Activated T-helper 1 cell treated with anti-CD3 and anti-CD28 coated beads, Interleukin-12 subunit alpha, Interleukin-12 subunit beta, Interleukin-2, Interleukin-4 antibody, amounts not matched to agents 30 ng/mL and 10 ng/mL and 1 ng/mL, durations not matched to agents 14 hours and 24 hours and 36 hours (primary cell): ENCODE measurements at regions not wholly inside any gene's neighbourhood (a gene's known extent, or its start where the extent isn't known, plus 50 kb on each side); places are given as distances from the start of the nearest gene placed in this dataset.

Experiments
- DNase-seq: peaks from one replicate; pipeline ENCODE4 v3.0.0; 2021; ENCODE audit warnings: low spot score
- H3K27ac Mint-ChIP-seq: one replicate; pipeline ENCODE4 v1.8.0; 2021; ENCODE audit warnings: mild to moderate bottlenecking, mixed read lengths
- H3K27me3 Mint-ChIP-seq: one replicate; pipeline ENCODE4 v1.8.0; 2022; ENCODE audit warnings: mild to moderate bottlenecking, moderate library complexity, mixed read lengths; ENCODE audit not compliant: insufficient read depth
- H3K36me3 Mint-ChIP-seq: one replicate; pipeline ENCODE4 v1.8.0; 2021; ENCODE audit warnings: low read depth, mixed read lengths
- H3K4me1 Mint-ChIP-seq: one replicate; pipeline ENCODE4 v1.8.0; 2021; ENCODE audit warnings: low read depth, mixed read lengths
- H3K4me3 Mint-ChIP-seq: one replicate; pipeline ENCODE4 v1.8.0; 2021; ENCODE audit warnings: mild to moderate bottlenecking, moderate library complexity, mixed read lengths
- H3K9me3 Mint-ChIP-seq: one replicate; pipeline ENCODE4 v1.8.0; 2021; ENCODE audit warnings: mixed read lengths
- intact Hi-C: fragments of 100-400 bp; cut with micrococcal nuclease; formaldehyde crosslinking; loops from one replicate; pipeline ENCODE4 v1.15.1; 2024

DNA sequence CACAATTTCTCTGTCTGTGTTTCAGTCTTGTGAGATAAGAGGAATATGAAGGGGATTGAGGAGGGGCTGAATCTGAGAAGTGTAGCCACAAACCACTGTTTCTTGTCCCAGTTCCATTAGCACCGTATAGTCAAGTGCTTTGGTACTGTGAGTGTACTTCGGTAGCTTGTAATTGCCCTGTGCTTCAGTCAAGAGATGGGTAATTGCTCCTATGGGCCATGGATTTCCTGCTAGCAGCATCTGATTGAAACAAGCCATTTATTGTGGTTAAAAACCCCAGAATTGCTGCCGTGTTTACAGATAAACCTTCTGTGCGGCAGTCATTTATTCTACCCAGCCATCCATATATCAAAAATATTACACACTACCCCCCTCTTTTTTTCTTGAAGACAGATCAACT is 98.6 kb downstream of the MAT2B start:
- no peak for DNase-seq
- intact Hi-C loops = no loop called here

DNA sequence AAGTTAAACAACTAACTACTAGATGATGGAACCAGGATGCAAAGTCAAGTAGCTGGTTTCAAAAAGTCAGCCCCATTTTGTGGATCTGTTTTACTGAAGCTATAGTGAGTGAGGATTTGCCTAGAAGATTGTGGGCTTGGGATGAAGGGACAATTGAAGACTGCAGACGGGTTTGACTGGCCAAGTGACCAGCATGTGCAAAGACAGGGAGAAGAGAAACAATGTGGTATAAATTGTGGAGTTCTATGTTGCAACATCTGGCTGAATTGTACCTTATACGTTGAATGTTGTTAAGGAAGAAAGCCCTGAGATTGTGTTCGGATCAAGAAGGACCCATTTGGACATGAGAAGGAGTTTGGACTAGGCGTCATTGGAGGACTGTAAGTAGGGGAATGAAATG is 101.8 kb downstream of the MAT2B start:
- H3K4me1 Mint-ChIP-seq = no peaks in the 10 kb centered on the region
- no peaks in the 10 kb centered on the region for H3K9me3 Mint-ChIP-seq
- intact Hi-C loops = no loop called here
- H3K27ac Mint-ChIP-seq = no peak overlapping the region
- no peak for DNase-seq
- H3K36me3 Mint-ChIP-seq = no peaks in the 10 kb centered on the region
- H3K27me3 Mint-ChIP-seq = peaks cover 2% of the 10 kb centered on the region
- no peak overlapping the region for H3K4me3 Mint-ChIP-seq

More for the DNA sequence above, 98.6 kb downstream of the MAT2B start:
- H3K36me3 Mint-ChIP-seq = no peaks in the 10 kb centered on the region
- H3K4me1 Mint-ChIP-seq = no peaks in the 10 kb centered on the region
- no peak overlapping the region for H3K27ac Mint-ChIP-seq
- H3K27me3 Mint-ChIP-seq = no peaks in the 10 kb centered on the region
- H3K9me3 Mint-ChIP-seq = no peaks in the 10 kb centered on the region
- H3K4me3 Mint-ChIP-seq = no peak overlapping the region

- DNase-seq = no peak
- intact Hi-C loops = no loop called here
- Mint-ChIP-seq H3K4me3 (no peak overlapping the region), H3K36me3 (no peaks in the 10 kb centered on the region), H3K9me3 (no peaks in the 10 kb centered on the region), H3K27ac (no peak overlapping the region), H3K27me3 (peaks cover 2% of the 10 kb centered on the region), H3K4me1 (no peaks in the 10 kb centered on the region)
Measured at GRCh38 chr5:163608621-163609020, 103.2 kb downstream of the MAT2B start.

GRCh38 chr5:163609910-163610309 is 104.5 kb downstream of the MAT2B start:
- Mint-ChIP-seq H3K36me3 (no peaks in the 10 kb centered on the region), H3K27ac (no peak overlapping the region), H3K9me3 (no peaks in the 10 kb centered on the region), H3K4me1 (no peaks in the 10 kb centered on the region), H3K4me3 (no peak overlapping the region), H3K27me3 (peaks cover 2% of the 10 kb centered on the region)
- intact Hi-C loops = no loop called here
- DNase-seq = no peak

GRCh38 chr5:163612358-163613149 is 107.1 kb downstream of the MAT2B start:
- no peaks in the 10 kb centered on the region for H3K36me3 Mint-ChIP-seq
- no peak for DNase-seq
- no peaks in the 10 kb centered on the region for H3K9me3 Mint-ChIP-seq
- H3K27ac Mint-ChIP-seq = no peak overlapping the region
- intact Hi-C loops = no loop called here
- H3K4me1 Mint-ChIP-seq = no peaks in the 10 kb centered on the region
- H3K27me3 Mint-ChIP-seq = peaks cover 2% of the 10 kb centered on the region
- no peak overlapping the region for H3K4me3 Mint-ChIP-seq

- DNase-seq = no peak
- Mint-ChIP-seq H3K4me3 (no peak overlapping the region), H3K4me1 (no peaks in the 10 kb centered on the region)
Measured at GRCh38 chr5:163613150-163613442, 107.7 kb downstream of the MAT2B start.

DNA sequence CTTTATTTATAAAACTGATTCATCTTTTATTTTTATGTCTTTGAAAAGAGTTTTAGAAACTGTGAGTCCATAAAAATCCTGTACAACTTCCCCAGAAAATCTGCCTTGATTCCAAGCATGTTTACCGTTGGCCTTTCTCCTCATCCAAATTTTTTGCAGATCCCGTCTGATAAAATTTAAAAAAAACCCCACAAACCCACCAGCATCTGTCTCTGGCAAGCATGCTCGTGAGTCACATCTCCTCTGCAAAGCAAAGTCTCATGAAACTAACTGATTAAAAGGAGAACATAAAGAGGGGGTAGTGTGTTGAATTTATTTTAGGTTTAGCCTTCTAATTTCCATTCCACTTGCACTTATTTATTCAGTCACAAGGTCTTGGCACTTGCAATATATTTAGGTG is 109.4 kb downstream of the MAT2B start:
- H3K4me1 Mint-ChIP-seq = no peaks in the 10 kb centered on the region
- no peak overlapping the region for H3K27ac Mint-ChIP-seq
- no peaks in the 10 kb centered on the region for H3K9me3 Mint-ChIP-seq
- H3K36me3 Mint-ChIP-seq = no peaks in the 10 kb centered on the region
- intact Hi-C loops = no loop called here
- H3K4me3 Mint-ChIP-seq = no peak overlapping the region
- peaks cover 2% of the 10 kb centered on the region for H3K27me3 Mint-ChIP-seq
- no peak for DNase-seq

More at GRCh38 chr5:163613150-163613442, 107.7 kb downstream of the MAT2B start:
- no peaks in the 10 kb centered on the region for H3K9me3 Mint-ChIP-seq
- H3K36me3 Mint-ChIP-seq = no peaks in the 10 kb centered on the region
- intact Hi-C loops = no loop called here
- H3K27ac Mint-ChIP-seq = no peak overlapping the region
- peaks cover 2% of the 10 kb centered on the region for H3K27me3 Mint-ChIP-seq

- Mint-ChIP-seq H3K36me3 (no peaks in the 10 kb centered on the region), H3K27me3 (no peaks in the 10 kb centered on the region), H3K9me3 (no peaks in the 10 kb centered on the region), H3K27ac (no peak overlapping the region), H3K4me1 (no peaks in the 10 kb centered on the region), H3K4me3 (no peak overlapping the region)
- DNase-seq = no peak
- intact Hi-C loops = no loop called here
Measured at GRCh38 chr5:163619273-163619934, 114.0 kb downstream of the MAT2B start.

GRCh38 chr5:163619951-163620350 is 114.5 kb downstream of the MAT2B start:
- no peak overlapping the region for H3K27ac Mint-ChIP-seq
- intact Hi-C loops = no loop called here
- no peaks in the 10 kb centered on the region for H3K27me3 Mint-ChIP-seq
- no peaks in the 10 kb centered on the region for H3K36me3 Mint-ChIP-seq
- H3K4me1 Mint-ChIP-seq = no peaks in the 10 kb centered on the region
- DNase-seq = no peak
- no peaks in the 10 kb centered on the region for H3K9me3 Mint-ChIP-seq
- no peak overlapping the region for H3K4me3 Mint-ChIP-seq

DNA sequence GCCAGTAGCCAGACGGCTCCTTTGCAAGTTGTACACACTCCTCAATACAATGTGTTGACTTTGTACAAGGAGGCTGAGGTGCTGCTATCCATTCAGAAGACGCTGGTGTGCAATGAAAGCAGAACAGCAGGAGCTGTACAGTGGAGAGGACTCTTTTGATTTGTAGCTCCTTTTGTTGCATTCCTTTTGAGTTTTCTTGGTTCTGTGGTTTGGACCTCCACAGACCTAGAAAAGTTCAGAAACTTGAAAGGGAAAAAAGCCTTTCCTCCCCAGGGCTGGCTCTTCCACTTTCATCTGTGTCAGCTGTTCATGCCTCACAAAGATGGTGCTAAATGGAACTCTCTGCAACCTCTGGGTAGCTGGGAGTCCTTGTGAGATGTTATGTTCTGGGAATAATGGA is 117.4 kb downstream of the MAT2B start:
- H3K4me1 Mint-ChIP-seq = no peaks in the 10 kb centered on the region
- DNase-seq = no peak
- H3K27ac Mint-ChIP-seq = no peak overlapping the region
- no peaks in the 10 kb centered on the region for H3K27me3 Mint-ChIP-seq
- H3K36me3 Mint-ChIP-seq = no peaks in the 10 kb centered on the region
- intact Hi-C loops = no loop called here
- no peak overlapping the region for H3K4me3 Mint-ChIP-seq
- H3K9me3 Mint-ChIP-seq = no peaks in the 10 kb centered on the region

DNA sequence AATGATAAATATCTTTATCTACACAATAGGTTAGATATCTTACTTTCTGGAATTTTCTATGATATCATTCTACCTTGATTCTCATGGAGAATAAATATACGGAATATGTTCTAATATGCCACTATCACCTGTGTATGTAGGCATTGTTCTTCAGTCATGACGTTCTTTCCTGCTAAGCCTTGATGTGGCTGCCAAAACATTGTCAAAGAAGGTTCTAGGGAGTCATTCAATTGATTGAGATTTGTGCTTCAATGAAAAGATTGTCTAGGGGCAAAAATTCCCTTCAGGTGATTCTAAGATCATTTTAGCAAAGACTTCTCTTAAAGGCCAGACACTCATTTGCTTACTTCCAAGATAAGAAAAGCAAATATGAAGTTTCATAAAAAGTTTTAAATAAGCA is 118.1 kb downstream of the MAT2B start:
- H3K4me3 Mint-ChIP-seq = no peak overlapping the region
- intact Hi-C loops = no loop called here
- no peak overlapping the region for H3K27ac Mint-ChIP-seq
- no peaks in the 10 kb centered on the region for H3K9me3 Mint-ChIP-seq
- no peaks in the 10 kb centered on the region for H3K36me3 Mint-ChIP-seq
- no peak for DNase-seq
- no peaks in the 10 kb centered on the region for H3K27me3 Mint-ChIP-seq
- no peaks in the 10 kb centered on the region for H3K4me1 Mint-ChIP-seq

DNA sequence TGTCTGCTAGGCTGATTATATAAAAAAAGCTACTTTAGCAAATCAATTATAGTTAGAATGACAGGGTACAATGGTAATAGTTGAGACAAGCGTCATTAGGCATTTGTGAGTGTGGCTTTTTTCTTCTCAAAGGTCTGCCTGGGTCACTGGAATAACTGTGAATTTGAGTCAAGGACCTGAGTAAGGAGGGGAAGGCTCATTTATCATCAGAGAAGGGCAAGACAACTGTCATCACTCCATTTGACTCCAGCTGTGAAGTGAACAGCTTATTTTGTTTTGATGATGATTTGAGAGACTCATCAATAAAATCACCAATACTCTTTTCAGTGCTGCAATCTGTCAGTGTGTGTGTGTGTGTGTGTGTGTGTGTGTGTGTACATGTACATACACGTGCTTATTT is 118.6 kb downstream of the MAT2B start:
- intact Hi-C loops = no loop called here
- no peak for DNase-seq
- Mint-ChIP-seq H3K36me3 (no peaks in the 10 kb centered on the region), H3K4me3 (no peak overlapping the region), H3K9me3 (no peaks in the 10 kb centered on the region), H3K27me3 (no peaks in the 10 kb centered on the region), H3K27ac (no peak overlapping the region), H3K4me1 (no peaks in the 10 kb centered on the region)

DNA sequence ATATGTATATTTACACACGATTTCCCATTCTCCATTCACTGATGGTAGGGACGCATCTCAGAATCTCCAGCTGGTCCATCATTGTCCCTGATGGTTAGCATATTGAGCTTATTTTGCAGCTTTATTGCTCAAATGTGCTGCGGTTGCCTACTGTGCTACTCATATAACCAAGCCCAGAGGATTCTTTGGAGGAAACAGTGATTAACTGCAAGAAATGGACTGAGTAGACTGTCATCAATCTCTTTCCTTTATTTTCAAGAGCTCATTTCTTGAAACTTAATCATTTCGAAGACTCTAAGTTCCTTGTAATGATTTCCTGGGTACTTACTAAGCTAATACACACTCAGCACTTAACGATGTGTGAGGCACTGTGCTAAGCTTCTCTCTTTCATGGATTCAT is 119.0 kb downstream of the MAT2B start:
- H3K27me3 Mint-ChIP-seq = no peaks in the 10 kb centered on the region

More for the DNA sequence above, 119.0 kb downstream of the MAT2B start:
- Mint-ChIP-seq H3K9me3 (no peaks in the 10 kb centered on the region), H3K4me1 (no peaks in the 10 kb centered on the region), H3K36me3 (no peaks in the 10 kb centered on the region), H3K27ac (no peak overlapping the region), H3K4me3 (no peak overlapping the region)
- DNase-seq = no peak
- intact Hi-C loops = no loop called here
